ENCODE measurements at regions not wholly inside any gene's neighbourhood (a gene's known extent, or its start where the extent isn't known, plus 50 kb on each side); places are given as distances from the start of the nearest gene placed in this dataset.
"Not testable (repeated sequence)": the region's sequence is repeated elsewhere in the genome, so short reads cannot be mapped to it uniquely, and the experiment has no call there.

GRCh38 chr20:53731595-53731994 is 138.0 kb upstream of the ZNF217 start:
- Mint-ChIP-seq H3K4me3 (no peak overlapping the region), H3K27ac (no peak overlapping the region), H3K9me3 (no peaks in the 10 kb centered on the region), H3K36me3 (ENCODE audit: low read depth) (no peaks in the 10 kb centered on the region), H3K4me1 (peaks cover 11% of the 10 kb centered on the region), H3K27me3 (no peaks in the 10 kb centered on the region)
- no peak for ATAC-seq (replicated peaks)

- ATAC-seq (replicated peaks) = no peak
- H3K4me3 Mint-ChIP-seq = no peak overlapping the region
- peaks cover 11% of the 10 kb centered on the region for H3K4me1 Mint-ChIP-seq
- no peaks in the 10 kb centered on the region for H3K9me3 Mint-ChIP-seq
- H3K36me3 Mint-ChIP-seq (ENCODE audit: low read depth) = no peaks in the 10 kb centered on the region
- no peaks in the 10 kb centered on the region for H3K27me3 Mint-ChIP-seq
- H3K27ac Mint-ChIP-seq = peak overlapping the region; percentile 36
These were observed 134.7 kb upstream of the ZNF217 start for GRCh38 chr20:53728359-53728758.

GRCh38 chr20:53727239-53727638 is 133.6 kb upstream of the ZNF217 start:
- not testable (repeated sequence) for H3K27me3 Mint-ChIP-seq

GRCh38 chr20:53725575-53725970 is 131.9 kb upstream of the ZNF217 start:
- Mint-ChIP-seq H3K27me3 (no peaks in the 10 kb centered on the region), H3K4me1 (peaks cover 18% of the 10 kb centered on the region), H3K36me3 (ENCODE audit: low read depth) (no peaks in the 10 kb centered on the region), H3K27ac (no peak overlapping the region), H3K9me3 (no peaks in the 10 kb centered on the region), H3K4me3 (no peak overlapping the region)
- ATAC-seq (replicated peaks) = no peak

More at GRCh38 chr20:53727239-53727638, 133.6 kb upstream of the ZNF217 start:
- H3K4me3 Mint-ChIP-seq; H3K27ac Mint-ChIP-seq; H3K36me3 Mint-ChIP-seq (ENCODE audit: low read depth); ATAC-seq (replicated peaks); H3K9me3 Mint-ChIP-seq: not testable (repeated sequence)
- peaks cover 11% of the 10 kb centered on the region for H3K4me1 Mint-ChIP-seq

DNA sequence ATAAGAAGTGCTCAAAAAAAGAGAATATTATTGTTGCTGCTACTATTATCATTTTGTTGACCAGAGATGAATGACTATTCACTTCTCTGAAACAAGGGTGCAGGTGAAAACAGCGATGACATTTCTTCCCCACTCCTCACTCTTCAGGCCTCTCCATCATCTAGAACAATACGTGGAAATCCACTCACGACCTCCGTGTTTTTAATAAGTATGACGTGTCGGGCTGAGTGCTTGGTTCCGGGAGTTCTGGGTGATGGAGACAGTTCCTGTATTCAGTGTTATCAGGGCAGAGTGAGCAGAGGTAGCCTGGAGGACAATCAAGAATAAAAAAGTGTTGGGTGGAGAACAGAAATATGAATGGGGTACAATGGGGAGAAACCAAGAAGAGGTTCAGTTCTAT is 130.0 kb upstream of the ZNF217 start:
- no peaks in the 10 kb centered on the region for H3K27me3 Mint-ChIP-seq
- peaks cover 13% of the 10 kb centered on the region for H3K4me1 Mint-ChIP-seq
- H3K36me3 Mint-ChIP-seq (ENCODE audit: low read depth) = no peaks in the 10 kb centered on the region
- no peak for ATAC-seq (replicated peaks)
- H3K9me3 Mint-ChIP-seq = no peaks in the 10 kb centered on the region
- no peak overlapping the region for H3K4me3 Mint-ChIP-seq
- no peak overlapping the region for H3K27ac Mint-ChIP-seq

DNA sequence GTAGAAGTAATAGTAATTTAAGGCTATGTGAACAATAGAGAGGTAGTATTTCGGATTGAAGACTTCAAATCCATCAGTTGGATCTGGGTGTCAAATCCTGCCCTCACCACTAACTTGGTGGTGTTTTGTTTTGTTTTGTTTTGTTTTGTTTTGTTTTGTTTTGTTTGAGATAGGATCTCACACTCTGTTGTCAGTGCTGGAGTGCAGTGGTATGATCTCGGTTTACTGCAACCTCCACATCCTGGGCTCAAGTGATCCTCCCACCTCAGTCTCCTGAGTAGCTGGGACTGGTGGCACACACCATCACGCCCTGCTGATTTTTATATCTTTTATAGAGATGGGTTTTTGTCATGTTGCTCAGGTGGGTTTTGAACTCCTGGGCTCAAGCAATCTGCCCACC is 129.4 kb upstream of the ZNF217 start:
- Mint-ChIP-seq H3K36me3 (ENCODE audit: low read depth) (no peaks in the 10 kb centered on the region), H3K27ac (no peak overlapping the region), H3K9me3 (no peaks in the 10 kb centered on the region), H3K27me3 (no peaks in the 10 kb centered on the region), H3K4me3 (no peak overlapping the region), H3K4me1 (peaks cover 8% of the 10 kb centered on the region)
- ATAC-seq (replicated peaks) = no peak

DNA sequence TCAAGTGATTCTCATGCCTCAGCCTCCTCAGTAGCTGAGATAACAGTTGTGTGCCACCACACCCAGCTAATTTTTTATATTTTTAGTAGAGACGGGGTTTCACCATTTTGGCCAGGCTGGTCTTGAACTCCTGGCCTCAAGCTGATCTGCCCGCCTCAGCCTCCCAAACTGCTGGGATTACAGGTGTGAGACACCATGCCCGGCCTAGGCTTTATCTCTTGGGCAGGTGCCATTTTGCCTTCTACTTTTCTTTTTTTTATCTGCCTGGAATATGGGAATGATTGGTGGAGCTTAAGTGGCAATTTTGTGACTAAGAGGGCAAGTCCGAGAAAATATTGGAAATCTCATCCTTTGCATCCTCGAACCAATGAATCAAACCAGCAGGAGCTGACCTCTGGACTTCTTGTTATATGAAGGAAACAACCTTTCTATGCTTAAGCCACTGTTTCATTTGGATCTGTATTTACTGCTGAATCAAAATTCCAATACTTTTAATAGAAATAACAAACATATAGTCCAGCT is 128.9 kb upstream of the ZNF217 start:
- no peaks in the 10 kb centered on the region for H3K36me3 Mint-ChIP-seq (ENCODE audit: low read depth)
- ATAC-seq (replicated peaks) = no peak
- H3K4me1 Mint-ChIP-seq = peaks cover 8% of the 10 kb centered on the region
- no peaks in the 10 kb centered on the region for H3K9me3 Mint-ChIP-seq
- no peak overlapping the region for H3K27ac Mint-ChIP-seq
- H3K4me3 Mint-ChIP-seq = no peak overlapping the region
- no peaks in the 10 kb centered on the region for H3K27me3 Mint-ChIP-seq

DNA sequence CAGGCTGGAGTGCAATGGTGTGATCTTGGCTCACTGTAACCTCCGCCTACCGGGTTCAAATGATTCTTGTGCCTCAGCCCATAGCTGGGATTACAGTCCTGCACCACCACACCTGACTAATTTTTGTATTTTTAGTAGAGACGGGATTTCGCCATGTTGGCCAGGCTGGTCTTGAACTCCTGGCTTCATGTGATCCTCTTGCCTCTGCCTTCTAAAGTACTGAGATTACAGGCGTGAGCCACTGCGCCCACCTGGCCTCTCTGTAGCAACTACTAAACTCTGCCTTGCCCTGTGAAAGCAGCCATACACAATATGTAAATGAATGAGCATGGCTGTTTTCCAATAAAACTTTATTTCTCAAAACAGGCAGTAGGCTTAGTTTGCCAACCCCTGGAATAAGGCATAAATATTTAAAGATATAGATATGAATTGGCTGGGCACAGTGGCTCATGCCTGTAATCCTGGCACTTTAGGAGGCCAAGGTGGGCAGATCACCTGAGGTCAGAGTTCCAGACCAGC is 127.9 kb upstream of the ZNF217 start:
- peak overlapping the region; percentile 88 for H3K27ac Mint-ChIP-seq

GRCh38 chr20:53719171-53719803 is 125.6 kb upstream of the ZNF217 start:
- ATAC-seq (replicated peaks); H3K4me1 Mint-ChIP-seq; H3K4me3 Mint-ChIP-seq; H3K9me3 Mint-ChIP-seq; H3K36me3 Mint-ChIP-seq (ENCODE audit: low read depth); H3K27me3 Mint-ChIP-seq; H3K27ac Mint-ChIP-seq: not testable (repeated sequence)

More for the DNA sequence above, 127.9 kb upstream of the ZNF217 start:
- H3K4me1 Mint-ChIP-seq; H3K9me3 Mint-ChIP-seq; H3K27me3 Mint-ChIP-seq; H3K36me3 Mint-ChIP-seq (ENCODE audit: low read depth); ATAC-seq (replicated peaks): not testable (repeated sequence)
- H3K4me3 Mint-ChIP-seq = peak overlapping the region; percentile 56

DNA sequence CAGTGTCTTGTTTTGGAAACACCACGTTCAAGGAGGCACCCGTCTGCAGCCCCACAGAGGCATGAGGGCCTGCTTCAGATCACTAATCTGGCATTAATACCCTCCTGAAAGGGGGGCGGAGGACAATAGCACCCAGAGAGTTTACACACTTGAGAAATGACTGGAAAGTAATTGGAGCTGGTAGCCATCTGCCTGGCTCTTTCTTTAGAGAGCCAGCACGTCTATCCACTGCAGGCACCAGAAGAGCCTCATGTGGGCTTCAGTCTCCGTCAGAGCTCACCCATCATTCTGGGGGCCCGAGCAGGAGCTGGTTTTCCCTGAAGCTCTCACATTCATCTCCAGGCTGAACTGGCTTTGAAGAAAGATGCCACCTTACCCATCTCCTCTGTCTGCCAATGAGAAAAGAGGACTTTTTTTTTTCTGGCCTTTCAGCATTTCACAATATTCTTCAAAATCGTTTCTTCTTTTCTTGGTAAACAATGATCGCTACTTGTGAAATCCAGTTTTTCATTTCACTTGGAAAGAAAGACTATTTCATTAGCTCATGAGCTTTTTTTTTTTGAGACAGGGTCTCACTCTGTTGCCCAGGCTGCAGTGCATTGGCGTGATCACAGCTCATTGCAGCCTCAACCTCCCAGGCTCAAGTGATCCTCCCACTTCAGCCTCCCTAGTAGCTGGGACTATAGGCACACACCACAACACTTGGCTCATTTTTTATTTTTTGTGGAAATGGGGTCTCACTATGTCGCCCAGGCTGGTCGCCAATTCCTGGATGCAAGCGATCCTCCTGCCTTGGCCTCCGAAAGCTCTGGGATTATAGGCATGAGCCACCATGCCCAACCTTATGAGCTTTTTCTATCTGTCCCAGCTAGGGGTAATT is 124.7 kb upstream of the ZNF217 start:
- Mint-ChIP-seq H3K4me3 (no peak overlapping the region), H3K27me3 (no peaks in the 10 kb centered on the region), H3K4me1 (peaks cover 8% of the 10 kb centered on the region), H3K36me3 (ENCODE audit: low read depth) (no peaks in the 10 kb centered on the region), H3K9me3 (no peaks in the 10 kb centered on the region), H3K27ac (no peak overlapping the region)
- no peak for ATAC-seq (replicated peaks)

DNA sequence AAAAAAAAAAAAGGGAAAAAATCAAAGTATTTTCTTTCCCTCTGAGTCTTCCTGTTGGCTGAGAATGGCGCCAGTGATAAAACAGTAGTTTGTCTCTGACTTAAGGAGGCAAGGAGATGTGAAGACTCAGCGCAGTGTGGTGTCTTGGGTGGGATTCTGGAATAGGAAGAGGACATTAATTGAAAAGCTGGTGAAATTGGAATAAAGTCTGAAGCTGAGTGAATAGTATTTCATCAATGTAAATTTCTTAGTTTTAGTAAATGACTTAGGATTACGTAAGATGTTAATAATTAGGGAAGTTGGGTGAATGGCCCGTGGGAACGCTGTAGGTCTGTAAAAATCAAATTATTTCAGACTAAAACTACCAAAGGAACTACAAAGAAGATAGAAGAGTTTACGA is 122.8 kb upstream of the ZNF217 start:
- ATAC-seq (replicated peaks) = no peak
- Mint-ChIP-seq H3K4me1 (peaks cover 8% of the 10 kb centered on the region), H3K36me3 (ENCODE audit: low read depth) (no peaks in the 10 kb centered on the region), H3K27me3 (no peaks in the 10 kb centered on the region), H3K9me3 (no peaks in the 10 kb centered on the region), H3K4me3 (no peak overlapping the region), H3K27ac (no peak overlapping the region)

- Mint-ChIP-seq H3K27ac (no peak overlapping the region), H3K36me3 (ENCODE audit: low read depth) (no peaks in the 10 kb centered on the region), H3K4me1 (peaks cover 2% of the 10 kb centered on the region), H3K4me3 (no peak overlapping the region), H3K27me3 (no peaks in the 10 kb centered on the region), H3K9me3 (no peaks in the 10 kb centered on the region)
- ATAC-seq (replicated peaks) = no peak
These were observed 120.9 kb upstream of the ZNF217 start for GRCh38 chr20:53714524-53714923.

DNA sequence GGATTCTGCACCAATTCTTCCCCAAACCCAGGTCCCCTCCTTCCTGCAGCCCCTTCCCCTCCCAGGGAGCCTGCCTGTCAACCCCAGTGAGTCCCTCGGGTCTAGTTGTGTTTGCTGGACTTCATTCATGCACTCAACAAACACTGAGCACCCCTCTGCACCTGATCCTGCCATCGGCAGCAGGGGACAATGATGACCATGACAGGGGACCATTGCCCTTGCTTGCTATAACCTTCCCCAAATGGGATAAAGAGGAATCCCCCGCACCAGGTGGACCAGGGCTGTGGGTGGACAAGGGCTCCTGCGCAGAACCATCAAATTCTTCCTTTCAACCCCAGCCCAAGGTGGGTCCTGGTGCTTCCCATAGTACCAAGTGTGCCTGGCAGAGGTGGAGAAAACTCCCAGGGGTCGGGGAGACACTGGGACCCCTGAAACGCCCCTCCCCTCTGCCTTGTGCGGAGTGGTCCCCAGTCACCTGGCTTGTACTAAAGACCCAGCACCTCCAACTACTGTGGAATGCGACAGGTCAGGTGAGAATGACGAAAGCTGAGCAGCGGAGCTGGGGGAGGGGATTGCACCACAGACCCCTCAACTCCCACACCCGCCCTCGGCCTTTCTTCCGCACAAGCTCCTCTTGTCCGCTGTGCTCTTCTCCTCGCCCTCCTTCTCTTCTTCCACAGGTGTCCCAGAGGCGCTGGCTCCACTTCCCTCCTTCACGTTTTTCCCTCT is 119.9 kb upstream of the ZNF217 start:
- no peak overlapping the region for H3K4me3 Mint-ChIP-seq

GRCh38 chr20:53712212-53712977 is 118.8 kb upstream of the ZNF217 start:
- Mint-ChIP-seq H3K9me3 (no peaks in the 10 kb centered on the region), H3K4me1 (peaks cover 17% of the 10 kb centered on the region), H3K4me3 (no peak overlapping the region), H3K27ac (no peak overlapping the region), H3K36me3 (ENCODE audit: low read depth) (no peaks in the 10 kb centered on the region), H3K27me3 (no peaks in the 10 kb centered on the region)
- no peak for ATAC-seq (replicated peaks)

More for the DNA sequence above, 119.9 kb upstream of the ZNF217 start:
- H3K4me1 Mint-ChIP-seq = peaks cover 6% of the 10 kb centered on the region
- no peaks in the 10 kb centered on the region for H3K9me3 Mint-ChIP-seq
- no peak overlapping the region for H3K27ac Mint-ChIP-seq
- no peaks in the 10 kb centered on the region for H3K27me3 Mint-ChIP-seq
- no peaks in the 10 kb centered on the region for H3K36me3 Mint-ChIP-seq (ENCODE audit: low read depth)
- no peak for ATAC-seq (replicated peaks)

Data from activated T-helper 17 cell treated with anti-CD3 and anti-CD28 coated beads, Interleukin-2, amount 50 U/mL, for 72 hours (primary cell).